Panc1 (cell line): ENCODE measurements at regions not wholly inside any gene's neighbourhood (a gene's known extent, or its start where the extent isn't known, plus 50 kb on each side); places are given as distances from the start of the nearest gene placed in this dataset.

Source experiments
- ATAC-seq: fragments of 200-7000 bp; cut with Tn5 transposase; 2 replicates; pipeline ENCODE4 v1.9.1; 2020; ENCODE audit warnings: mild to moderate bottlenecking, moderate library complexity
- BruUV-seq: library from RNA; stranded (reverse); fragments of 400-500 nt; replicated peaks from 2 replicates; lab custom pipeline; 2021; lab: Mats Ljungman, UMichigan
- CTCF ChIA-PET: fragments of 300-600 bp; sonication (Branson Sonifier 250); formaldehyde crosslinking; loops from one replicate; lab custom pipeline; 2022; ENCODE audit warnings: antibody characterized with exemption; lab: Charles Lee
- POLR2A ChIA-PET: fragments of 300-600 bp; sonication (Branson Sonifier 250); formaldehyde crosslinking; loops from one replicate; lab custom pipeline; 2022; ENCODE audit warnings: antibody characterized with exemption; lab: Charles Lee
- DNase-seq: peaks from one replicate; pipeline ENCODE4 v3.0.0-alpha.2; 2010; ENCODE audit warnings: low read depth, low spot score
- H3K27ac ChIP-seq: 2 replicates; pipeline ENCODE4 v1.5.1; 2011; ENCODE audit warnings: mild to moderate bottlenecking, low read length, inconsistent platforms
- H3K27me3 ChIP-seq: fragments of 200-500 bp; sonication (Bioruptor generic); 2 replicates; pipeline ENCODE4 v1.6.0; 2014; ENCODE audit warnings: low read length, inconsistent platforms; ENCODE audit not compliant: control insufficient read depth, insufficient read depth
- H3K36me3 ChIP-seq: fragments of 200-500 bp; sonication (Bioruptor generic); 2 replicates; pipeline ENCODE4 v1.5.1; 2014; ENCODE audit warnings: inconsistent platforms, mild to moderate bottlenecking, low read length, moderate library complexity; ENCODE audit not compliant: control insufficient read depth, insufficient read depth
- H3K4me1 ChIP-seq: 2 replicates; pipeline ENCODE4 v1.5.1; 2011; ENCODE audit warnings: inconsistent platforms, mild to moderate bottlenecking, low read length, moderate library complexity; ENCODE audit not compliant: control insufficient read depth, insufficient read depth
- H3K4me3 ChIP-seq, 2 experiments: 2 replicates each; pipeline ENCODE4 v1.5.1; 2011 to 2012; ENCODE audit warnings: low read depth in 2 of 2, low read length in 2 of 2, mild to moderate bottlenecking in 2 of 2, inconsistent platforms in 1 of 2, moderate library complexity in 1 of 2
- H3K9me3 ChIP-seq: fragments of 200-500 bp; sonication (Bioruptor generic); 2 replicates; pipeline ENCODE4 v1.5.1; 2014; ENCODE audit warnings: low read depth, mild to moderate bottlenecking, inconsistent platforms, low read length, moderate library complexity; ENCODE audit not compliant: control insufficient read depth, insufficient read depth
- CTCF ChIP-seq: fragments of 450-650 bp; IDR thresholded peaks from 2 replicates; pipeline ENCODE4 v1.5.1; 2017; ENCODE audit warnings: mild to moderate bottlenecking
- POLR2AphosphoS5 ChIP-seq: IDR thresholded peaks from 2 replicates; pipeline ENCODE4 v1.6.1; 2012; ENCODE audit warnings: mild to moderate bottlenecking, low read depth, low read length, moderate library complexity
- SIN3A ChIP-seq: IDR thresholded peaks from 2 replicates; pipeline ENCODE4 v1.6.1; 2012; ENCODE audit warnings: low read depth, mild to moderate bottlenecking, low read length, moderate library complexity, borderline replicate concordance; ENCODE audit not compliant: insufficient read depth
- TCF7L2 ChIP-seq: IDR thresholded peaks from 2 replicates; pipeline ENCODE4 v1.6.1; 2011; ENCODE audit warnings: mild to moderate bottlenecking, low read depth, low read length, inconsistent platforms
- in situ Hi-C: cut with HindIII; loops from 2 replicates; pipeline ENCODE4 v1.10.0; 2016; ENCODE audit warnings: low sequenced_read_pairs, low pct_unique_long_range_greater_than_20kb
- intact Hi-C: fragments of 100-400 bp; cut with micrococcal nuclease; formaldehyde crosslinking; loops from one replicate; pipeline ENCODE4 v1.10.0; 2022; ENCODE audit not compliant: unreplicated experiment
- TF ChIP-seq, protein P1 (sequence below), 2 experiments: IDR thresholded peaks; 2 replicates each; pipeline ENCODE4 v1.6.1; 2011 to 2012; ENCODE audit warnings: low read depth in 2 of 2, control low read depth in 1 of 2, low read length in 1 of 2, mild to moderate bottlenecking in 1 of 2, moderate library complexity in 1 of 2; ENCODE audit not compliant: insufficient read depth in 1 of 2

DNA sequence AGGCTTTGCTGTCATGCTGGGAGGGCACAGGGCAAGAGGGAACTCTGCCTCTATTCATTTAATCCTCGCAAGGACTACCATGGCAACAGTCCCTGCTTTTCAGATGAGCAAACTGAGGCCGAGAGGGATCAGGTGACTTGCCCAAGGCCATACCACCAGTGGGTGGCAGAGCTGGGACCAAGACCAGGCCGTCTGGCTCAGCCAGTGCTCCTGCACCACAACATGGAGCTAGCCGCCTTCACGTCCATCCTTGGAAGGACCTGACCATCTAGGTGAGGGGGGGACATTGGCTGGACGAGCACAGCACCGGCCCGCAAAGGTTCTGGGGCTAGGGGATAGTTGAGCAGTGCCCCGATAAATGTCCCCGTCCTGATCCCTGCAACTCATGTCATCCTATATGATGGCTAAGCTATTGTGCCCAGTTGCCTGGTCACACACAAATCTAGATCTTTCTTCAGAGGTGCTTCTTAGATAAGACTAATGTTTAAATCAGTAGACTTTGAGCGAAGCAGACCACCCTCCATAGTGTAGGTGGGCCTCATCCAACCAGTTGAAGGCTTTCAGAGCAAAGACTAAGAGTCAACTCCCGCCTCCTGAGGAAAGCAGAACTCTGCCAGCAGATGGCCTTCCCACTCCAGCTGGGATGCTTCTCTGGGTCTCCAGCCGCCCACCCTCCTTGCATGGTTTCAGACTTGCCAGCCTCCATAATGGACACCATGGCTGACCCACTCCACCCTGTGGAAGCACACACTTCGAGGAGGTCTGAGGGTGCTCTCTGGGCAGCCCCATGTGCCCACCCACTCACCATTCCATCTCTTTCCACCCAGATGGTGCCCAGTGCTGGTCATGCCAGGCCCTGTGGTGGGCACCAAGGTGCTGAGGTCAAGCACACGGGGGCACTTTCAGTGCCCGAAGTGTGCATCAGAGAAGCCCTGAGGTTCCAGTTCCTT, 214.8 kb upstream of the RAB6C start:
- ChIA-PET POLR2A (no interaction called here), CTCF (no interaction called here)
- no peak overlapping the region for H3K27ac ChIP-seq
- BruUV-seq = no TSS peak
- no peaks in the 10 kb centered on the region for H3K27me3 ChIP-seq
- no peak overlapping the region for H3K4me3 ChIP-seq
- ATAC-seq (no peak), DNase-seq (no peak)
- no peaks in the 10 kb centered on the region for H3K36me3 ChIP-seq
- no peaks in the 10 kb centered on the region for H3K4me1 ChIP-seq
- intact Hi-C loops = no loop called here
- TF ChIP-seq TCF7L2 (no peak), CTCF (no peak; the same call in 1 of the 2 replicates), POLR2AphosphoS5 (no peak), SIN3A (no peak)
- TF ChIP-seq, protein P1, sequence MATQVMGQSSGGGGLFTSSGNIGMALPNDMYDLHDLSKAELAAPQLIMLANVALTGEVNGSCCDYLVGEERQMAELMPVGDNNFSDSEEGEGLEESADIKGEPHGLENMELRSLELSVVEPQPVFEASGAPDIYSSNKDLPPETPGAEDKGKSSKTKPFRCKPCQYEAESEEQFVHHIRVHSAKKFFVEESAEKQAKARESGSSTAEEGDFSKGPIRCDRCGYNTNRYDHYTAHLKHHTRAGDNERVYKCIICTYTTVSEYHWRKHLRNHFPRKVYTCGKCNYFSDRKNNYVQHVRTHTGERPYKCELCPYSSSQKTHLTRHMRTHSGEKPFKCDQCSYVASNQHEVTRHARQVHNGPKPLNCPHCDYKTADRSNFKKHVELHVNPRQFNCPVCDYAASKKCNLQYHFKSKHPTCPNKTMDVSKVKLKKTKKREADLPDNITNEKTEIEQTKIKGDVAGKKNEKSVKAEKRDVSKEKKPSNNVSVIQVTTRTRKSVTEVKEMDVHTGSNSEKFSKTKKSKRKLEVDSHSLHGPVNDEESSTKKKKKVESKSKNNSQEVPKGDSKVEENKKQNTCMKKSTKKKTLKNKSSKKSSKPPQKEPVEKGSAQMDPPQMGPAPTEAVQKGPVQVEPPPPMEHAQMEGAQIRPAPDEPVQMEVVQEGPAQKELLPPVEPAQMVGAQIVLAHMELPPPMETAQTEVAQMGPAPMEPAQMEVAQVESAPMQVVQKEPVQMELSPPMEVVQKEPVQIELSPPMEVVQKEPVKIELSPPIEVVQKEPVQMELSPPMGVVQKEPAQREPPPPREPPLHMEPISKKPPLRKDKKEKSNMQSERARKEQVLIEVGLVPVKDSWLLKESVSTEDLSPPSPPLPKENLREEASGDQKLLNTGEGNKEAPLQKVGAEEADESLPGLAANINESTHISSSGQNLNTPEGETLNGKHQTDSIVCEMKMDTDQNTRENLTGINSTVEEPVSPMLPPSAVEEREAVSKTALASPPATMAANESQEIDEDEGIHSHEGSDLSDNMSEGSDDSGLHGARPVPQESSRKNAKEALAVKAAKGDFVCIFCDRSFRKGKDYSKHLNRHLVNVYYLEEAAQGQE (IDR thresholded peaks at IDR 0.05; ENCODE audit: insufficient read depth in 1 of 2, low read depth in 2 of 2, low read length in 1 of 2) = no peak
- no peaks in the 10 kb centered on the region for H3K9me3 ChIP-seq
- in situ Hi-C loops = no loop called here

GRCh38 chr2:129765326-129765677, 214.2 kb upstream of the RAB6C start:
- ATAC-seq = no peak
- Histone ChIP-seq H3K27ac (no peak overlapping the region), H3K4me3 (no peak overlapping the region), H3K27me3 (no peaks in the 10 kb centered on the region; the same call in 1 of the 2 replicates), H3K9me3 (no peaks in the 10 kb centered on the region), H3K36me3 (no peaks in the 10 kb centered on the region), H3K4me1 (no peaks in the 10 kb centered on the region)
- TF ChIP-seq POLR2AphosphoS5 (no peak), SIN3A (no peak), CTCF (no peak), TCF7L2 (no peak)
- TF ChIP-seq, protein P1 (IDR thresholded peaks at IDR 0.05; ENCODE audit: insufficient read depth in 1 of 2, low read depth in 2 of 2, low read length in 1 of 2) = no peak
- BruUV-seq = no TSS peak
- ChIA-PET CTCF (no interaction called here), POLR2A (no interaction called here)
- DNase-seq = no peak
- intact Hi-C loops (no loop called here), in situ Hi-C loops (no loop called here)
